Globus pallidus (tissue), 1 donor: ENCODE measurements at regions not wholly inside any gene's neighbourhood (a gene's known extent, or its start where the extent isn't known, plus 50 kb on each side); places are given as distances from the start of the nearest gene placed in this dataset.

Experiments
- DNase-seq: peaks from one replicate; pipeline ENCODE4 v3.0.0-alpha.2; 2015; ENCODE audit warnings: low spot score

DNA sequence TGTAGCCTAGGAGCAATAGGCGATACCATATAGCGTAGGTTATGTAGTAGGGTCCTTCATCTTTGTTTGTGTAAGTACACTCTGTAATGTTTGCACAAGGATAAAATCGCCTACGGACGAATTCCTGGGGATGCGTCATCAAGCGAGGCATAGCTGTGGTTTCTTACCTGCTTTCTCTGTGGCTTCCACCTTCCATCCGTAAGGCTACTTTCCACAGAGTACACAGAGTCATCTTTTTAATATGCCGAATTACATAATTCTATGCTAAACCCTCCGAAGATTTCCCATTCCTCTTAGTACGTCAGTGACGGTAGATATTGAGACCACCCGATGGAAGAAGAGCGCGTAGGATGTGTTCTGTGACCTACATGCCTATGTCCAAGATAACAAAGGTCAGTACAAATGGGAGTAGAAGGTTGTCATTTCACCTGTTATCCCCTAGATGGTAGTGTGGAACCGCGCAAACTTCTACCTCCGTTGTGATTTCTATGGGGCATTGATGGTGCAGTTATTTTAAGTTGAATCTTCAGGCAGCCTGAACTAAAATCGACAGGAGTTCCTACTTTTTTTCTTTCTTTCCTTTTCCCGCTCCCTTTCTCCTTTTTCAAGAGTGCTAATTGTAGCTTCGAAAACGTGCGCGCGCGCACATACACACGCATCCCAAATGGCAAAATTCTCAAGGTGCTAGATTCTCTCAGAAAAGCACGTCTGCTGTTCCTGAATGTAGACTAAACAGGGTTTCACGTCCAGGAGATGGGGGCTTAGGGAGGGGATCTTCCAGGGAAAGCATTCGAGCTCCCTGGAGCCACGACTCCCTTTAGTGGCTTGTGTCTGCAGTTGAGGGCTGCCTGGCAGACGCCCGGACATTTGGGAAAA lies 111.7 kb upstream of the MBL2 start:
- DNase-seq, result peak; percentile 60

DNA sequence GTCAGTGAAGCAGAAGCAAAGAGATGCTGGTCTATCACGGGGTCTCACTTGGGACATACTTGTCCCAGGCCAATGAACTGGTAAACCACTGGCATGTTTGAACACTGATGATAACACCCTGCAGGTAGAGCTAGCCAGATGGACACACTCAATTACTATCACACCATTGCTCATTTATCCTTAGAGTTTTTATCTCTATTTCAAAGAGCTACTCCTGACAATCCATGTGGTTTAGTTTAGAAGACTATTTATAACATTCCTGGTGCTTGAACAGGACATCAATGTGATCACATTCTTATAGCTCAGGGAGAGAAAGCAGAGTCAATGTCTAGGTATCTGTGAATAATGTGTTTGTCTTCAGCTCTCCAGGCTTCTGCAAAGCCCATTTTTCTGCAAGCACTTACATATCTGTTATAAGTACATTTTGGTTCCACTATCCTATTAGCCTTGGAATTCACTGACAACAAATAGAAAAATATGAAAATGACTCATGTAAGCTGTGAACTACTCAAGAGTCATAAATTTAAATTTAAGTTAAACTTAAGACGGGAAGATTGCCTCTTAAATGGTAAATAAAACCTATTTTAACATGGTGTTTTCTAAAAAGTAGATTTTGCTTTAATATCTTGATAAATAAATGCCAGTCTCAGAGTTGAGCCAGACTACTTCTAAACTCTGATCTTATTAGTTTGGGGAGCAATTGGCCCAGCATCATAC lies 106.7 kb upstream of the MBL2 start:
- no peak for DNase-seq

DNA sequence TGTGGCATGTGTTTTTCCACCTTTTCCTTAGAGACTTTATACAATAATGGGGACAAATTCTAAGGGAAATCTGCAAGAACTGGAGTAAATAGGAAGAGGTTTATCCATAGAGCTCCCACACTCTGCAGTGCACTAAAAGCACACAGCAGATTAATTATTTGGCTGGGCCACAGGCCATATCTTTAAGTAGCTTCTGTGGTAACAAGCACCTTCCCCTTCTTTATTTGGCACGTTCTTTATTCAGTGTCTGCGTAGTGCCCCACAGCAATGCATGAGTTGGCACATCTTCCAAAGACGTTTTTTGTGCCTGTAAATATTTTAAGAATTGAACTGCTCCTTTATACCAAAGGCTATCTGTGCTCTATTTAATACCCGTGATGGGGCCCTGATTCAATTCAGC lies 104.9 kb upstream of the MBL2 start:
- no peak for DNase-seq

DNA sequence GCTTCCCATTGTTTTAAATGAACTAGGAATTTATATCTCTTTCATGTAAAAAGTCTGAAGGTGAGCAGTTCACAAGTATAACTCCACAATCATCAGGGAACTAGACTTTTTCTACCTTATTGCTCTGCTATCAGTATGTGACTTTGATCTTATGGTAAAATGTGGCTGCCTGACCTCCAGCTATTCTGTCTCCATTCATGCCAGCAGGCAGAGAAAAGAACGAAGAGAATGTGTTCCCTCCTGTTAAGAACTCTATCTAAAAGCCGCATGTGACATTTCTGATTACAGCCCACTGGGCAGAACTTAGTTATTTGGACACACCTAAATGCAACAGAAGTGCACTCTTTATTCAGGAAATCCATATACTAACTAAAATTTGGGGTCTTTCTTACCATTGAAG lies 102.8 kb upstream of the MBL2 start:
- no peak for DNase-seq

DNA sequence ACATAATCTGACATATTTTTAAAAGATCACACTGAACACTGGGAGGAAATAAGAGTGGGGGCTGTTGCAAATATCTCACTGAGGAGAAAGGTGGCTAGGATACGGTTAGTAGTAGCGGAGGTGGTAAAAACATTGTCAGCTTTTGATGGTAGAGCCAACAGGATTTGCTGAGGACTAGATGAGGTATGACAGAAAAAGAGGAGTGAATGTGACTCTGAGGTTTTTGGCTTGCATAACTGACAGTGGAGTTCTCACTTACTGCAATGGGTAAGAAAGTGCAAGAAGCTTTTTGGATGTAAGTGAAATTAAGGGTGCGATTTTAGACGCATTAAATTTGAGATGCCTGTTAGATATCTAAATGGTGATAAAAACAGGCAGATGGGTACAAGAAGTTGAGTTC lies 102.0 kb upstream of the MBL2 start:
- no peak for DNase-seq

DNA sequence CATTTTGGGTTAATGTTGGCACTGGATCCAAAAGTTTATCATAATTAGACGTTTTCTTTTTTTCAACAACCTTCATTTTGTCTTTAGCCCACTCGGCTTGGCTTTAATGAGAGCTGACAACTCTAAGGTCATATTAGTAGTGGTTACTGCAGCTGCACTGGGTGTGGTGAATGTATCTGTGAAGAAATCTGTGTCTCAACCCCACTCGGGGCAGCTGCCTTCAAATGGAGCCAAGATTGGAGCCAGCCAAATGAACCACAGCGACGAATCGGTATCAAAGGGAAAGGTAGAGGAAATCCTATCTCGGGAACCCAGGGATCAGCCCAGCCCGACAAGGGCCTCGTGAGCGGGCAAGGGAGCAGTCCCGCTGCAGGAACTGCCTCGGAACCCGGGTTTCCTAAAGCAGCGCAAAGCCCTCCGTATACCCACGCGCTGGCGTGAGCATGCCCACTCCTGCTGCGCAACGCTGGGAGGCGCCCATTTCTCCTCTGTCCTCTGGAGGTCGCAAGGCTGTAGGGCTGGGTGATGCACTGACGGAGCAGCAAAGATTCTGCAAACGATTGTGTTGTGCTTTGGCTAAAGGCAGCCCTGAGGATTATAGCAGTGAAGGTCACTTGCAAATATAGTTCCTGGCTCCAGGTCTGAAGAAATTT lies 98.7 kb upstream of the MBL2 start:
- DNase-seq, result no peak

DNA sequence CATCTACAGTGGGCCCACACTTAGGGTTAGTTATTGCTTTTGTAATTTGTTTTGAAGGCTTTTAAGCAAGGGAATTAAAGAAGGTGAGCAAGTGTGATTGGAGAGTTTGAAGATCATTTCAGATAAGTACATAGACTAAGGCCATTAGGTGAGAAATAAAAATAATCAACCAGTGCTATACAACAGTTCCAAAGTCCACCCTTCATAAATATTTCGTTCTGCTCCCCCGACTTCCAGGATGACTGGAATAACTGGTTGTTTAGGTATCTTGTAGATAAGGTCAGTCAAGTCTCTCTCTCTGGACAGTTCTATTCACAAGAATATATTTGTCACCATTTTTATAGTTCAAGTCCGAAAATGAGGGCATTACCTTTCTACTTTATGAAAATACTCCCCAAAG lies 98.0 kb upstream of the MBL2 start:
- no peak for DNase-seq

DNA sequence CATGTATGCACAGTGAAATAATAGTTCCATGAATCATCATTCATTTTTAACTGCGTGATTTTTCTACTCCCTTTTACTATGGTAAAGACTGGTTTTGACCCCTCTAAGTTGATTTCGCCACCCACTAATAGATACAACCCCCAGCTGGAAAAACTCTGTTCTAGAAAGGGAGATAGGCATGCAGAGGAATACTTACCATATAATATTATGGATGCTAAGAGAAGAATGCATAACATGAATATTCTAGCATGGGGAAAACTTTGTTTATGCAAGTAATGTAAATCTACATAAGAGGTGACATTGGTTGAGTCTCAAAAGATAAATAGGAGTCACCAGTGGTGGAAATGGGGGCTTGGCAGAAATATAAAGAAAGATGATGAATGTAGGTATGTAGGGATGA lies 97.3 kb upstream of the MBL2 start:
- no peak for DNase-seq

DNA sequence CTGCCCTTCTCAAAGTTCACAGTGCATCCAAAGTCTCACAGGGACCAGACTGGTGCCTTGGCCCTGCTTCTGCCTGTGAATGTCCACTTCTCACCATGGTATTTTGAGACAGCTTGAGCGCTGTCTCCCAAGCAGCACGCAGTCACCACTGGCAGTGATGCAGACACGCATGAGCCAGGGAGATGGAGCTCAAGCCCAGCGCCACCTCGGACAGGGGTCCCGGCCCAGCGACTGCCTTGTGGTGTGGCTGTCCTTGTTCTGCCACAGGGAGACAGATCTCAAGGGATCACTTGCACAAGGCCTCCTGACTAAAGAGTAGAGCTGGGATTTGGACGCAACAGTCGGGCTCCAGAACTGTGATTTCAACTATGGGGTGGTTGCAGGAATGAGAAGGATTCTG lies 92.6 kb upstream of the MBL2 start:
- no peak for DNase-seq

DNA sequence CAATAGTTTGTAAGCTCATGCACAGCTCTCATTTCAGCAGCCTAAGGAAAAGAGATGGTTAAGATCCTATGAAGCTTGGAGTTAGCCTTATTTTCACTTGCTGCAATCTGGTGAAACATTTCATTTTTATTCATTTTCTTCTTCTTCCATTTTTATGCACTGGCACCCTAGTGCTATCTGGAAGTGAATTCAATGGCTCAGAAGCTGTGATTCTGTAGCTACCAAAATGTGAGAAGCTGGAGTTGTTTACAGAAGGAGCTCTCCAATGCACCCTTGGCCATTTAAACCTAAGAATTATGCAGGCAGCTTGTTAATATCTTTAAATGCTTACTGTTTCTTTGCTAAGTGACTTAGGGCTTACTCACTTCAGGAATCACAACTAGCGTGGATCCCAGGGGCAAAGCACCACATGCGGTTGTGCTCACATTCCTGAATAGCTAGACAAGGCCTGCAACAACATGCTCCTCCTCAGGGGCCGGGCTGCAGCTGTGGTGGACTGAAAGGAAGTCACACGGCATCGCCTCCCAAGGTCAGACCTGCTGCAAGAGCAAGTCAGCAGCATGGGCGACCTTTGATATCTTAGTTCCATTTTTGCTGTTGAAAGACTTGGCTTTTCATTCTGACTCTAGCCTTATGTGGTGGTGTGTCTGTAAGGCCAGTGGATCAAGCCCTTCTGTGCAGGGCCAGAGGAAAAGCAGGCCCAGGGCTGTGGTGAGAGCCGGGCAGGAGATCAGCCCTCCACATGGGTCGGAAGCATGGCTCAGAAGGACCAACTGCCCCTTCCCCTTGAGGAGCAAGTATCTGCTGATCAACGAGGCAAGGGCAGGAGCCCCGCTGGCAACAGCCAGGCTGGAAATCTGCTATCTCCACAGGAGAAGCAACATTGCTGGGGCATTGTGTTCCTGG lies 91.9 kb upstream of the MBL2 start:
- no peak for DNase-seq

DNA sequence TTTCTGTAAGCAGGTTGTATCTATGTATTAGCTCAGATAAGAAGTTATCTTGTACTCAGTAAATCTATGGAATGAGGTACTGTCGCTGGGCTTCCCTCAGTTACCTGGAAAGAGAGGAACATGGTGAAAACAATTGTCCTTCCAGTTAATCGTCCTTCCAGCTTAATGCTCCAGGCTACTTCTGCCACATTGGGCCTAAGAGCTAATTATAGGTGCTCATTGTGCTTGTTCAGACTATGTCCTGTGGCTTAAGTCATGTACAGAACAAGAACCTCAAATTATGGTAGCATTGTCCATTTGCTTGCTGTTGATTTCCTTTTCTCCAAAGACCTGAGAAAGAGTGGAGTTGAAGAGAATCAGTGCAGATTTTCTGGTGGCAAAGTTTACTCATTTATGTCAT lies 86.1 kb upstream of the MBL2 start:
- DNase-seq, result no peak

DNA sequence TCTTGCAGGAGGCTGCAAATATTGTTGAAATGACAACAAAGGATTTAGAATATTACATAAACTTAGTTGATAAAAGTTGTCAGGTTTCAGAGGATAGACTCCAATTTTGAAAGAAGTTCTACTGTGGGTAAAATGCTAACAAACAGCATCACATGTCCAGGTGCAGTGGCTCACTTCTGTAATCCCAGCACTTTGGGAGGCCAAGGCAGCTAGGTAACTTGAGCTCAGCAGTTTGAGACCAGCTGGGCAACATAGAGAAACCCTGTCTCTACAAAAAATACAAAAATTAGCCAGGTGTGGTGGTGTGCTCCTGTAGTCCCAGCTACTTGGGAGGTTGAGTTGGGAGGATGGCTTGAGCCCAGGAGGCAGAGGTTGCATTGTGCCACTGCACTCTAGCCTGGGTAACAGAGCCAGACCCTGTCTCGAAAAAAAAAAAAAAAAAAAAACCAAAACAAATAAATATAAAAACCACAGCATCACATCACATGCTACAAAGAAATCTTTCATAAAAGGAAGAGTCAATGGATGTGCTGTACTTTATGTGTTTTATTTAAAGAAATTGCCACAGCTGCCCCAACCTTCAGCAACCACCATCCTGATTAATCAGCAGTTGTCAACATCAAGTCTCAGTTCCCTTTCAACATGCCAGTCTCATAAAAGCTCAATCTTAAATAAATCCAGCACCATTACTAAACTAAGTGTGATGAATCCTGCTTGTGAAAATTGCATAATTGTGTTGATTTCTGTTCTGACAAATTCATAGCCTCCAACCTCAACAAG lies 83.2 kb upstream of the MBL2 start:
- DNase-seq, result no peak

DNA sequence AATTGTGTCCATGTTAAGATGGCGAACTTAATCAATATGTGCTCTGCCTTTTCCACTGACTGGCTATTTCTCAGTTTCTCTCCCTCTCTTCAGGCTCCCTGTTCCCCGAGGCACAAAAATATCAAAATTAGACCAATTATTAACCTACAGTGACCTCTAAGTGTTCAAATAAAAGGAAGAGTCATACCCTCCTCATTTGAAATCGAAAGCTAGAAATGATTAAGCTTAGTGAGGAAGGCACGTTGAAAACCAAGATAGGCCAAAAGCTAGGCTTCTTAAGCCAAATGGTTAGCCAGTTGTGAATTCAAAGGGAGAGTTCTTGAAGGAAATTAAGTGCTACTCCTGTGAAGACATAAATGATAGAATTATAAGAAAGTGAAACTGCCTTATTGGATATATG lies 81.1 kb upstream of the MBL2 start:
- no peak for DNase-seq

DNA sequence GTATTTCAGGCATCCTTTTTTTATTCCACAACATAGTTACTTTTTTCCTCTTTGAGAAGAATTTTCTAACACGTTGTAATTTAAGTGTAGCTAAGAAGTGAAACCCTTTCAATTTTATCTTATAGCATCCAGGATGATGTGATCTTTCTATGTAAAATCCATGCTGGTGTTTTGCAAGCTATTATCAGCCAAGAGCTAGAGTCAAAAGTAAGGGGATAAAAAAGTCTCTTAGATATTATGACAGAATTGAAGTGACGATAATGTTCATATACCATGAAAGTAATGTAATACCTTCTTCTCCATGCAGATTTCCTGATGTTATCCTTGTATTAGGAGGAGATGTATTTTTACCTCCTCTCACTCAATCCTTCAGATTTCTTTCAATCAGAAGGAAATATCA lies 64.2 kb upstream of the MBL2 start:
- DNase-seq, result no peak
